Activated CD4-positive, alpha-beta T cell treated with anti-CD3 and anti-CD28 coated beads for 1 hour (primary cell): ENCODE measurements at regions not wholly inside any gene's neighbourhood (a gene's known extent, or its start where the extent isn't known, plus 50 kb on each side); places are given as distances from the start of the nearest gene placed in this dataset.
"Not testable (repeated sequence)": the region's sequence is repeated elsewhere in the genome, so short reads cannot be mapped to it uniquely, and the experiment has no call there.

Source experiments
- DNase-seq: peaks from one replicate; pipeline ENCODE4 v3.0.0-alpha.2; 2020

GRCh38 chr22:35186492-35186891 is 70.8 kb upstream of the HMGXB4 start:
- no peak for DNase-seq

DNA sequence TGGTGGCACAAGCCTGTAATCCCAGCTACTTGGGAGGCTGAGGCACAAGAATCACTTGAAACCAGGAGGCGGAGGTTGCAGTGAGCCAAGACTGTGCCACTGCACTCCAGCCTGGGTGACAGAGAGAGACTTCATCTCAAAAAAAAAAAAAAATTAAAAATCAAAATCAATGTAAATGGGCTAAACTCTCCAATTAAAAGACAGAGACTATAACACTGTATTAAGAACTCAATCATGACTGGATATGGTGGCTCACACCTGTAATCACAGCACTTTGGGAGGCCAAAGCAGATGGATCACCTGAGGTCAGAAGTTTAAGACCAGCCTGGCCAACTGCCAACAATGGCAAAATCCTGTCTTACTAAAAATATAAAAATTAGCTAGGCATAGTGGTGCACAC is 68.4 kb upstream of the HMGXB4 start:
- DNase-seq = not testable (repeated sequence)

DNA sequence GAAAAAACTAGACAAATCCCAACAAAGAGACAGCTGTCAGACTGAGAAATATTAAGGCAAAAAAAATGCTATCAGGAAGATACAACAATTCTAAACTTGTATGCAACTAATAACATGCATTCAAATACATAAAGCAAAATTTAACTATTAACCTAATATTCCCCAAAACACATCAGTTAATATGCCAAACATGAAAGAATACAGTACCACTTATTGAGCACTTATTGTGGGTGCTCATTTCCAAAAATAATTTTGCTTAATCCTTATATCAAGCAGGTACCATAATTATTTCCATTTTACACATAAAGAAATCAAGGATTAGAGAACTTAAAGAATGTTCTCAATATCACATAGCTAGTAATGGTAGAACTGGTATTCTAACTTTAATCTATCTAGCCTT is 67.7 kb upstream of the HMGXB4 start:
- no peak for DNase-seq

- DNase-seq = no peak
These were observed 65.9 kb upstream of the HMGXB4 start for GRCh38 chr22:35191412-35191811.

- DNase-seq = no peak
These were observed 65.0 kb upstream of the HMGXB4 start for GRCh38 chr22:35192129-35192918.

GRCh38 chr22:35195226-35195625 is 62.1 kb upstream of the HMGXB4 start:
- no peak for DNase-seq

DNA sequence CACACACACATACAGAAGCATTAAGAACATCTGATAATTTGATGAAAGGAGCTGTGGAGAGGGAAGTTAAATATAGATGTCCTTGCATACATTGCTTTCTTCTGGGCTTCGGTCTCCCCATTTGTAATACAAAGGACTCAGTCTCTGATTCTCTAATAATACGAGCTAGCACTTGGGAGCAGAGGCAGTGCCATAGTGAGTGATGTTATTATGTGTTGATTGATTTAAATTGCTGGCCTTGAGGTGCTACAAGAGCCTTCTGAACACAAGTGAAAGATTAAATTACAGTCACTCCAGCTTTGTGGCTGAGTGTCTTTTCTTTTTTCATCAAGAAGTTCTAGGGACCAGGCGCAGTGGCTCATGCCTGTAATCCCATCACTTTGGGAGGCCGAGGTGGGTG is 61.5 kb upstream of the HMGXB4 start:
- no peak for DNase-seq

GRCh38 chr22:35197071-35197470 is 60.2 kb upstream of the HMGXB4 start:
- DNase-seq = no peak

DNA sequence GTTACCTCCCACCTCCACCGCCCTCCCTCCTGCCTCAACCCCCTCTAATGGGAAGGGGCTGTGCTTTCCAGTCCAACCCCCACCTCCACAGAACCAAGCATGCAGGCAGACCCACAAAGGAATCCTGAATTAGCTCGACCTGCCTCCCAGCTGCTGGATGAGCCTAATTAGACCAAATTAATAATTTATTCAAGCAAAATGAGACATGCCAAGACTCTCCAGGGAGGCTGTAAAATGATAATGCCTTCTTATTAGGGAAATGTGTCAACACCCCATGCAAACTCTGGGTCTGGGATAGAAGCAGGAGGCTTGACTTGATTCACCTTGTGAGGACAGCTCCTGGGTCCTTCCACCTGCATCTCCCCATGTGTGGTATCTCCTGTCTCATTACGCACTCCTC is 59.4 kb upstream of the HMGXB4 start:
- no peak for DNase-seq

DNA sequence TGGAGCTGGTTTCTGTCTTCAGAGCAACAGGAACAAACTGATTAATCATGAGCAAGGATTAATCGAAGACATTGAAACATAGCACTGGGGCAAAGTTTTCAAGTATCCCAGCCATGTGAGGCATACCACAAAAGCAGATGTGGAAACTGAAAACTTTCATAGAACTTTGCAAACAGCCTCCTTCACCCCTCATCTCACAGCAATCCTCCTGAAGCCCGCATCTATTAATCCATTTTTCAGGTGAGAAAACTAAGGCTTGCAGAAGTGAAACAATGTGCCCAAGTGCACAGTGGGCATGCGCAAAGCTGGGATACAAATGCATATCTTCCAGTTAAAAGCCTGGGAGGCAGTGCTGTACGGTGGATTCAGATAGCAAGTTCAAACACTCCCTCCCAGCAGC is 58.6 kb upstream of the HMGXB4 start:
- no peak for DNase-seq

DNA sequence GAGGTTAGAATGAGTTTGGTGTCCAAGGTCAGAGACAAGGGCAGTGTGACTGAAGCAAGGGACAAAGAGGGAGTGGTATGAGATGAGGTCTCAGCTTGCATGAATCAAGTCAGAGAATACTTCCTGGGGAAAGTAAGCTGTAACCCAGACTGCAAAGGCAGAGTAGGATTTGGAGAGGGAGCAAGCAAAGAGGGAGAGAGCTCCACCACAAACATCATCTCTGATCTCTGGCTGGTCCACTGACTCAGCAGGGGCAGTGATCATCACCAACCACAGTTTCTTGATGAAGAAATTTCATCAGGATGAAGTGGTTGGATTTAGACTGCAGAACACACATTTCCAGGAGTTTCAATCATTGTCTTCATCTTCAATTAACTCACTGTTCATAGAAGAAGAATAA is 54.9 kb upstream of the HMGXB4 start:
- no peak for DNase-seq

DNA sequence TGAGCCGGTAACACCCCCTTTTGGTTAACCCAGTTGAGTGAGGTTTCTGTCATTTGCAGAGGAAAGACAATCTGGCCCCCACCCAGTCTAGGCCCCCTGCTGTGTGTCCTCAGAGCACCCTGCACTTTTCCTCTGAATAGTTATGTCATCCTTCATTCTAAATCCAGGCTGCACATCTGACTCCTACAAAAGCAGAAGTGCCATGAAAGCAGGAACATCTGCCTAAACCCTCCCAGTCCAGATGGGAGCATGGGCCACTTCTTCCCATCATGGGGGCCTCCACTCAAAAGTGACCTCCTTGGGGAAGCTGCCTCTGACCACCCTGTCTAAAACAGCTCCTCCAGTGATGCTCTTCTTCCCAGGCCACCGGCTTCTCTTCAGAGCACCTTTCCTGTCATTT is 53.7 kb upstream of the HMGXB4 start:
- DNase-seq = no peak

DNA sequence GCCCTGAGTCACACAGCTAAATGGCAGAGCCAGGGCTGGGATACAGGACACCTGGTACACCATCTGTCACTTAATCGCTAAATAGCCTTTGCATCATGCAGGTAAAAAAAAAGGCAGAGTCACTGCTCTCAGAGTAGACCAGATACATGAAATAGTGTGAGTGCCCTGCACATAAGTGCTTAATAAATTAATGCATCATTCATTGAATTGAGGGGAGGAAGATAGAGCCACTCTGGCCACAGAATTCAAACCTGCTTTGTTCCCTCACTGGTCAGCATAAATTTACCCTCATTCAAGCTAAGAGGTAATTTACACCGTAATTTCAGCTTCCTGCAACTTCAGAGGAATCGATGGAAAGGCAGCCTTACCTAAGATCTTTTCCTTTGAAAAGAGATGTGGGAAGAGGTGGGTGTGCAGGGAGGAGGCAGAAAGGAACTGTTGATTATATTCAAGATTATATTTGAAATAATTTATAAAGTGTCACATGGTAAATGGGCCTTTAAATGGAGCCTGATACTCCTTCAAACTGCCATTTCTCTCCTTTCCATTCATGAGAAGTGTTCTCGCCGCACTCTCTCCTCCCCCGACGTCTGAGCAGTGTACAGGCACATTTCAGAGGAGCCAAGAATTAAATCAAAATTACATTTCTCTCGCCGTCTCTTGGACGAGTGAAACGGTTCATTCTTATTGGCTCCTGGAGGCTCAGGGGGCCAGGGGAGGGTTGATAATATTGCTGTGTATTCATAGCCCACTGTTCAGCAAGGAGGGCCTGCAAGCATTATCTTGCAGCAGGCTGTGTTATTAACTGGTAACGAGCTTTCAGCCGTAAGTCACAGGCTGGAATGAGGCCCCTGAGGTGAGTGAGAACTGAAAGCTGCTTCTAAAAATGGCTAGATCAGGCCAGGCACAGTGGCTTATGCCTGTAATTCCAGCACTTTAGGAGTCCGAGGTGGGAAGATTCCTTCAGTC is 52.2 kb upstream of the HMGXB4 start:
- DNase-seq = no peak

DNA sequence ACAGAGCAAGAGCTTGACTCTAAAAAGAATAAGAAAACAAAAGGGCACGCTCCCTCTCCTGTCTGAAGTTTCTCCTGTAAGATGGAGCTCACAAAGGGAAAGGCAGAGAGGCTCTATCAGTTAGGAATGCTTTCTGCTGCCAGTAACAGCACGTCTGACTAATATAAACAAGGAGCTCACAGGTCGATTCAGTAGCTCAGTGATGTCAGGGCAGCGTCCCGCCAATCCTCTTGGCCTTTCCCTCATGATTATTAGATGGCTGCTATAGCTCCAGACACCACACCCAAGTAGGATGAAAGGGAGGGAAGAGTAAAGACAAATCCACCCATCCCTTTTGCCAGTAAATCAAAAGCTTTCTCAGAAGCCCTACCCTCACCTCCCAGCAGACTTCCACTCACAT is 51.3 kb upstream of the HMGXB4 start:
- DNase-seq = no peak

DNA sequence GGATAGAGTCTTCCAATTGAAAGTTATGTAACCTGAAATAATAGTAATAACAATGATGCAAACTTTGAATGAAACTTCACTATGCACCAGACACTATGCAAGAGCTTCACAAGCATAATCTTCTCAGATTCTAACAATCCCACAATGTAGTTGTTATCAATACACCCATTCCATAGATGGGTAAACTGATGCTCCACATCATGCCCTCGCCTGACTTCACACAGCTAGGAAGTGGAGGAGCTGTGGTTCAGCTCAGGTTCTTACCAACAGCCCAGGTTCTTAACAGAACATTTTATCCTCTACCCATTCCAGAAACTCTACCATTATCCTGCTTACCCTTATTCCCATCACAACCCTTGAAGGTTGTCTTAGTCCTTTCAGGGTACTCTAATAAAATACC is 50.4 kb upstream of the HMGXB4 start:
- no peak for DNase-seq
